ENCODE measurements at regions not wholly inside any gene's neighbourhood (a gene's known extent, or its start where the extent isn't known, plus 50 kb on each side); places are given as distances from the start of the nearest gene placed in this dataset.

GRCh38 chr14:98578204-98578603 is 693.8 kb downstream of the BCL11B start:
- no peak for TF ChIP-seq ZBTB49 (tag by site-specific recombination; IDR thresholded peaks at IDR 0.05; ENCODE audit: low read depth)
- H3K36me3 ChIP-seq (ENCODE audit: control insufficient read depth in 2 of 2, insufficient read depth in 1 of 2, low read length in 2 of 2): no peaks in the 10 kb centered on the region
- H3K9me3 ChIP-seq (ENCODE audit: control insufficient read depth, insufficient read depth, low read depth, low read length): no peaks in the 10 kb centered on the region
- H3K4me1 ChIP-seq (ENCODE audit: control insufficient read depth, insufficient read depth, low read length): no peaks in the 10 kb centered on the region
- POLR2A ChIA-PET: no interaction called here
- CTCF ChIA-PET: no interaction called here
- H3K27ac ChIP-seq (ENCODE audit: extremely low read depth, low read depth, low read length): no peak overlapping the region
- H3K4me3 ChIP-seq (ENCODE audit: low read depth, low read length): no peak overlapping the region

DNA sequence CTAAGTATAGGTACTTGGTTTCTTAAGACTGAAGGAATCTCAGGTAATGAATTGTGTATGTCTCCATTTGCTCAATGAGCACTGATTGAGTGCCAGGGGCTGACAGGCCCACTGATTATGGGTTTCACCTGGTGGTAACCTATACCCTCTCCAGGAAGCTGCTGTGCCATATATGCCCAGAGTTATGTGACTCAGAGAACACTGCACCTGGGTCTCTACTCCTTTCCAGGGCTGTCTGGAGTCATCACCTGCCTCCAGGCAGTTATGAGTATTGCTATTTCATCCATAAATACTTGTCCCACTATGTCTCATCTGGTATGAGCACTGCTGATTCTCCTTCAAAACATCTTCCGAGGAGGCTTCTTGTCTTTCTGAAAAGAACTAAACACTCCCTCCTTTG is 692.9 kb downstream of the BCL11B start:
- Histone ChIP-seq H3K36me3 (ENCODE audit: control insufficient read depth in 2 of 2, insufficient read depth in 1 of 2, low read length in 2 of 2) (no peaks in the 10 kb centered on the region), H3K27ac (ENCODE audit: extremely low read depth, low read depth, low read length) (no peak overlapping the region), H3K4me1 (ENCODE audit: control insufficient read depth, insufficient read depth, low read length) (no peaks in the 10 kb centered on the region), H3K9me3 (ENCODE audit: control insufficient read depth, insufficient read depth, low read depth, low read length) (no peaks in the 10 kb centered on the region), H3K4me3 (ENCODE audit: low read depth, low read length) (no peak overlapping the region)
- TF ChIP-seq, protein P1, sequence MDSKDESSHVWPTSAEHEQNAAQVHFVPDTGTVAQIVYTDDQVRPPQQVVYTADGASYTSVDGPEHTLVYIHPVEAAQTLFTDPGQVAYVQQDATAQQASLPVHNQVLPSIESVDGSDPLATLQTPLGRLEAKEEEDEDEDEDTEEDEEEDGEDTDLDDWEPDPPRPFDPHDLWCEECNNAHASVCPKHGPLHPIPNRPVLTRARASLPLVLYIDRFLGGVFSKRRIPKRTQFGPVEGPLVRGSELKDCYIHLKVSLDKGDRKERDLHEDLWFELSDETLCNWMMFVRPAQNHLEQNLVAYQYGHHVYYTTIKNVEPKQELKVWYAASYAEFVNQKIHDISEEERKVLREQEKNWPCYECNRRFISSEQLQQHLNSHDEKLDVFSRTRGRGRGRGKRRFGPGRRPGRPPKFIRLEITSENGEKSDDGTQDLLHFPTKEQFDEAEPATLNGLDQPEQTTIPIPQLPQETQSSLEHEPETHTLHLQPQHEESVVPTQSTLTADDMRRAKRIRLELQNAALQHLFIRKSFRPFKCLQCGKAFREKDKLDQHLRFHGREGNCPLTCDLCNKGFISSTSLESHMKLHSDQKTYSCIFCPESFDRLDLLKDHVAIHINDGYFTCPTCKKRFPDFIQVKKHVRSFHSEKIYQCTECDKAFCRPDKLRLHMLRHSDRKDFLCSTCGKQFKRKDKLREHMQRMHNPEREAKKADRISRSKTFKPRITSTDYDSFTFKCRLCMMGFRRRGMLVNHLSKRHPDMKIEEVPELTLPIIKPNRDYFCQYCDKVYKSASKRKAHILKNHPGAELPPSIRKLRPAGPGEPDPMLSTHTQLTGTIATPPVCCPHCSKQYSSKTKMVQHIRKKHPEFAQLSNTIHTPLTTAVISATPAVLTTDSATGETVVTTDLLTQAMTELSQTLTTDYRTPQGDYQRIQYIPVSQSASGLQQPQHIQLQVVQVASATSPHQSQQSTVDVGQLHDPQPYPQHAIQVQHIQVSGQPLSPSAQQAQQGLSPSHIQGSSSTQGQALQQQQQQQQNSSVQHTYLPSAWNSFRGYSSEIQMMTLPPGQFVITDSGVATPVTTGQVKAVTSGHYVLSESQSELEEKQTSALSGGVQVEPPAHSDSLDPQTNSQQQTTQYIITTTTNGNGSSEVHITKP (tag by site-specific recombination; IDR thresholded peaks at IDR 0.05): no peak
- no peak for TF ChIP-seq ZNF488 (tag by site-specific recombination; IDR thresholded peaks at IDR 0.05)
- TF ChIP-seq ZBTB20 (tag by site-specific recombination; IDR thresholded peaks at IDR 0.05): no peak
- no peak for TF ChIP-seq ZNF792 (tag by site-specific recombination; IDR thresholded peaks at IDR 0.05)
- POLR2A ChIA-PET: no interaction called here
- CTCF ChIA-PET: no interaction called here

DNA sequence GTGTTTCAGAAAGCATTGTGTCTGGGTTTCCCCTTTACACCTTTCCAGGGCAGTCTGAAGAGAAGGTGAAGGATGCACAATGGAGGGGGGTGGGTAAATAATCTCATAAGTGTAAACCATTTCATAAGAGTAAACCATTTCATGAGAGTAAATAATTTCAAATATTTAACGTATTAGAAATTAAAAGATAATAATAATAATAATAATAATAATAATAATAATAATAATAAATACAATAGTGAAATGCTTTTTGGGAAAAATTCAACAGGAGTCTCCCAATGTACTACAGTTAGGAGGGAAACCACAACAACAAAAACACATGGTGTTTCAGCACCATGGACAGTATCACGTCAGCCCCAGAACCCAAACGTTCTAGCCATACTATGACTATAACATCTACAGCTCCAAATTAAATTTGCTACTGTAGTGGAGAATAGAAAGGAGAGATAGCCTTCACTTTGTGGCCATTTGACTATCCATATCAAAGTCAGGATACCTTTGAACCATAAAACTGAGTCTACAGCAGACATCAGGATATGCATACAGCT is 691.8 kb downstream of the BCL11B start:
- Histone ChIP-seq H3K4me3 (ENCODE audit: low read depth, low read length) (no peak overlapping the region), H3K36me3 (ENCODE audit: control insufficient read depth in 2 of 2, insufficient read depth in 1 of 2, low read length in 2 of 2) (no peaks in the 10 kb centered on the region), H3K9me3 (ENCODE audit: control insufficient read depth, insufficient read depth, low read depth, low read length) (no peaks in the 10 kb centered on the region), H3K27ac (ENCODE audit: extremely low read depth, low read depth, low read length) (no peak overlapping the region), H3K4me1 (ENCODE audit: control insufficient read depth, insufficient read depth, low read length) (no peaks in the 10 kb centered on the region)
- TF ChIP-seq, protein P2, sequence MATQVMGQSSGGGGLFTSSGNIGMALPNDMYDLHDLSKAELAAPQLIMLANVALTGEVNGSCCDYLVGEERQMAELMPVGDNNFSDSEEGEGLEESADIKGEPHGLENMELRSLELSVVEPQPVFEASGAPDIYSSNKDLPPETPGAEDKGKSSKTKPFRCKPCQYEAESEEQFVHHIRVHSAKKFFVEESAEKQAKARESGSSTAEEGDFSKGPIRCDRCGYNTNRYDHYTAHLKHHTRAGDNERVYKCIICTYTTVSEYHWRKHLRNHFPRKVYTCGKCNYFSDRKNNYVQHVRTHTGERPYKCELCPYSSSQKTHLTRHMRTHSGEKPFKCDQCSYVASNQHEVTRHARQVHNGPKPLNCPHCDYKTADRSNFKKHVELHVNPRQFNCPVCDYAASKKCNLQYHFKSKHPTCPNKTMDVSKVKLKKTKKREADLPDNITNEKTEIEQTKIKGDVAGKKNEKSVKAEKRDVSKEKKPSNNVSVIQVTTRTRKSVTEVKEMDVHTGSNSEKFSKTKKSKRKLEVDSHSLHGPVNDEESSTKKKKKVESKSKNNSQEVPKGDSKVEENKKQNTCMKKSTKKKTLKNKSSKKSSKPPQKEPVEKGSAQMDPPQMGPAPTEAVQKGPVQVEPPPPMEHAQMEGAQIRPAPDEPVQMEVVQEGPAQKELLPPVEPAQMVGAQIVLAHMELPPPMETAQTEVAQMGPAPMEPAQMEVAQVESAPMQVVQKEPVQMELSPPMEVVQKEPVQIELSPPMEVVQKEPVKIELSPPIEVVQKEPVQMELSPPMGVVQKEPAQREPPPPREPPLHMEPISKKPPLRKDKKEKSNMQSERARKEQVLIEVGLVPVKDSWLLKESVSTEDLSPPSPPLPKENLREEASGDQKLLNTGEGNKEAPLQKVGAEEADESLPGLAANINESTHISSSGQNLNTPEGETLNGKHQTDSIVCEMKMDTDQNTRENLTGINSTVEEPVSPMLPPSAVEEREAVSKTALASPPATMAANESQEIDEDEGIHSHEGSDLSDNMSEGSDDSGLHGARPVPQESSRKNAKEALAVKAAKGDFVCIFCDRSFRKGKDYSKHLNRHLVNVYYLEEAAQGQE (tag by site-specific recombination; IDR thresholded peaks at IDR 0.05): peak; percentile 91
- no peak for TF ChIP-seq KLF17 (tag by site-specific recombination; IDR thresholded peaks at IDR 0.05)
- no peak for TF ChIP-seq ZNF548 (tag by site-specific recombination; IDR thresholded peaks at IDR 0.05)
- TF ChIP-seq ZNF335 (tag by site-specific recombination; conservative IDR thresholded peaks at IDR 0.05): no peak
- no peak for TF ChIP-seq MZF1 (tag by site-specific recombination; IDR thresholded peaks at IDR 0.05; ENCODE audit: borderline replicate concordance)
- TF ChIP-seq ZNF169 (tag by site-specific recombination; IDR thresholded peaks at IDR 0.05): no peak
- ChIA-PET CTCF (no interaction called here), POLR2A (no interaction called here)
